Endothelial cell of umbilical vein (primary cell): ENCODE measurements at regions not wholly inside any gene's neighbourhood (a gene's known extent, or its start where the extent isn't known, plus 50 kb on each side); places are given as distances from the start of the nearest gene placed in this dataset.

Experiments
- BruUV-seq: library from RNA; stranded (reverse); fragments of 400-500 nt; replicated peaks from 2 replicates; lab custom pipeline; 2021; lab: Mats Ljungman, UMichigan
- CTCF ChIA-PET: fragments of 300-600, 350-600 bp; sonication (Branson Sonifier 250); formaldehyde crosslinking; loops from one replicate; lab custom pipeline; 2021; ENCODE audit warnings: antibody characterized with exemption, inconsistent platforms; lab: Charles Lee
- POLR2A ChIA-PET: fragments of 300-600, 350-600 bp; sonication (Branson Sonifier 250); formaldehyde crosslinking; loops from one replicate; lab custom pipeline; 2021; ENCODE audit warnings: antibody characterized with exemption, inconsistent platforms; lab: Charles Lee
- DNase-seq: peaks from one replicate; pipeline ENCODE4 v3.0.0-alpha.2; 2011; ENCODE audit warnings: low read depth, low spot score
- FAIRE-seq: peaks from 2 replicates; lab custom pipeline; 2011; peaks lifted over from hg19 to GRCh38; lab: Jason Lieb, UNC
- H2AFZ ChIP-seq: 2 replicates; pipeline ENCODE4 v1.6.0; 2012; ENCODE audit warnings: low read depth, low read length, control low read depth, inconsistent platforms
- H3K27ac ChIP-seq: 2 replicates; pipeline ENCODE4 v1.5.1; 2011; ENCODE audit warnings: low read depth, mild to moderate bottlenecking, control low read depth, low read length, moderate library complexity; ENCODE audit not compliant: insufficient read depth
- H3K27me3 ChIP-seq, 2 experiments: 2 replicates each; pipeline versions ENCODE4 v1.6.0 to v1.6.1; 2011; ENCODE audit warnings: low read length in 2 of 2, mixed read lengths in 1 of 2; ENCODE audit not compliant: control insufficient read depth in 2 of 2, insufficient read depth in 2 of 2
- H3K36me3 ChIP-seq, 2 experiments: 2 replicates in 1 of 2; 3 replicates in 1 of 2; pipeline ENCODE4 v1.5.1; 2011; ENCODE audit warnings: low read length in 2 of 2, mild to moderate bottlenecking in 1 of 2, moderate library complexity in 1 of 2; ENCODE audit not compliant: control insufficient read depth in 2 of 2, insufficient read depth in 2 of 2; ENCODE audit errors: extremely low read depth in 1 of 2
- H3K4me1 ChIP-seq: 3 replicates; pipeline ENCODE4 v1.5.1; 2011; ENCODE audit warnings: mild to moderate bottlenecking, low read length; ENCODE audit not compliant: control insufficient read depth, insufficient read depth; ENCODE audit errors: extremely low read depth
- H3K4me2 ChIP-seq: 2 replicates; pipeline ENCODE4 v1.6.1; 2011; ENCODE audit warnings: low read length, control low read depth, mixed read lengths; ENCODE audit not compliant: insufficient read depth
- H3K4me3 ChIP-seq, 3 experiments: fragments of 200-600 bp in 1 of 3; sonication (generic), shearing (Covaris generic) in 1 of 3; replicated peaks in 1 of 3; 2 replicates each; pipeline ENCODE4 v1.5.1; 2011 to 2016; ENCODE audit warnings: control low read depth in 3 of 3, low read length in 3 of 3, mild to moderate bottlenecking in 2 of 3, inconsistent platforms in 1 of 3, low read depth in 1 of 3, moderate library complexity in 1 of 3; ENCODE audit not compliant: insufficient read depth in 1 of 3
- H3K79me2 ChIP-seq: 2 replicates; pipeline ENCODE4 v1.6.0; 2012; ENCODE audit warnings: low read length, inconsistent platforms; ENCODE audit not compliant: control insufficient read depth, insufficient read depth
- H3K9ac ChIP-seq: replicated peaks from 2 replicates; pipeline ENCODE3; 2011; ENCODE audit warnings: low read length, control low read depth; ENCODE audit not compliant: insufficient read depth; ENCODE audit errors: extremely low read depth
- H3K9me1 ChIP-seq: replicated peaks from 3 replicates; pipeline ENCODE4 v1.6.0; 2011; ENCODE audit warnings: mild to moderate bottlenecking, low read length; ENCODE audit not compliant: control insufficient read depth, insufficient read depth; ENCODE audit errors: extremely low read depth
- H3K9me3 ChIP-seq: replicated peaks from 2 replicates; pipeline ENCODE4 v1.5.1; 2012; ENCODE audit warnings: low read length, inconsistent platforms; ENCODE audit not compliant: control insufficient read depth, insufficient read depth
- H4K20me1 ChIP-seq: replicated peaks from 2 replicates; pipeline ENCODE3; 2011; ENCODE audit warnings: mild to moderate bottlenecking, low read length; ENCODE audit not compliant: control insufficient read depth, insufficient read depth; ENCODE audit errors: extremely low read depth
- EZH2 ChIP-seq: IDR thresholded peaks from 2 replicates; pipeline ENCODE4 v1.6.1; 2012; ENCODE audit warnings: borderline replicate concordance, low read depth, mild to moderate bottlenecking, moderate library complexity, low read length, inconsistent platforms; ENCODE audit not compliant: severe bottlenecking
- FOS ChIP-seq: IDR thresholded peaks from 2 replicates; pipeline ENCODE4 v1.6.1; 2011; ENCODE audit warnings: mild to moderate bottlenecking, low read length, moderate library complexity, borderline replicate concordance; ENCODE audit not compliant: insufficient read depth
- GATA2 ChIP-seq: IDR thresholded peaks from 2 replicates; pipeline ENCODE4 v1.7.0; 2011; ENCODE audit warnings: low read depth, mild to moderate bottlenecking, moderate library complexity, mixed read lengths, low read length; ENCODE audit not compliant: insufficient read length, insufficient read depth
- JUN ChIP-seq: IDR thresholded peaks from 2 replicates; pipeline ENCODE4 v1.6.1; 2011; ENCODE audit warnings: borderline replicate concordance, low read depth; ENCODE audit not compliant: insufficient read length, insufficient read depth
- MYC ChIP-seq: IDR thresholded peaks from one replicate; pipeline ENCODE4 v1.6.1; 2011; ENCODE audit warnings: mild to moderate bottlenecking, low read depth, low read length
- POLR2A ChIP-seq: IDR thresholded peaks from 2 replicates; pipeline ENCODE4 v1.6.1; 2012; ENCODE audit warnings: low read depth, mild to moderate bottlenecking, control low read depth, low read length
- POLR2AphosphoS5 ChIP-seq: IDR thresholded peaks from 2 replicates; pipeline ENCODE4 v1.6.1; 2012; ENCODE audit warnings: low read depth, mild to moderate bottlenecking, control low read depth, low read length, moderate library complexity; ENCODE audit not compliant: insufficient read depth
- dilution Hi-C: fragments of 300-500 bp; cut with MboI; formaldehyde crosslinking; loops from one replicate; pipeline ENCODE4 v1.15.0; 2019; ENCODE audit warnings: low sequenced_read_pairs; ENCODE audit not compliant: extremely low pct_ligation_motif_present
- intact Hi-C: fragments of 100-400 bp; cut with micrococcal nuclease; formaldehyde crosslinking; loops from one replicate; pipeline ENCODE4 v1.10.0; 2022
- TF ChIP-seq, protein P1 (sequence below): IDR thresholded peaks from 2 replicates; pipeline ENCODE4 v1.6.1; 2011; ENCODE audit not compliant: insufficient read depth, insufficient read length
- TF ChIP-seq, protein P2 (sequence below), 2 donors: IDR thresholded peaks; 1 replicate in 1 of 2; 2 replicates in 1 of 2; pipeline ENCODE4 v1.5.1; 2011; ENCODE audit warnings: low read length in 2 of 2, mild to moderate bottlenecking in 2 of 2, moderate library complexity in 2 of 2, control low read depth in 1 of 2, inconsistent platforms in 1 of 2, low read depth in 1 of 2; ENCODE audit not compliant: insufficient read depth in 1 of 2; ENCODE audit errors: extremely low read depth in 1 of 2

DNA sequence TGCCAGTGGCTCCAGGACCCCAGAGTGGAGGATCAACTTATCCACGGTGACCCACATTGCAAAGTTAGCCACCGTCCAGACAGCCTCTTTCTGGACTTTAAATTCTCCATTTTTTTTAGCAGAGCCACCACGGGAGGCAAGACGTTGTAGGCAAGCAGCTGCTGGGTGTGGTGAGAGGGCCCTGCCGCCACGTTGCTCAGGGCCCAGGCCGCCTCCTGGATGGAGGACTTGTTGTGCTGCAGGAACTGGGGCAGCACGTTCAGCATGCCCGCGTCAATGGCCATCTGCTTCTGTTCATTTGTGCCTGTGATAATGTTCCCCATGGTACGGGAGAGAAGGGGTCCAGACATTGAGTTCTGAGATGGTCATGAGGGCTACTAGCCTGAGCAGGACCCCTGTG is 114.3 kb upstream of the POC5 start:
- Histone ChIP-seq H3K36me3 (no peaks in the 10 kb centered on the region), H3K4me2 (no peak overlapping the region), H3K27me3 (no peaks in the 10 kb centered on the region), H3K9ac (no peak overlapping the region), H2AFZ (no peak overlapping the region), H3K9me3 (no peaks in the 10 kb centered on the region), H3K9me1 (no peaks in the 10 kb centered on the region), H3K79me2 (no peaks in the 10 kb centered on the region), H3K4me3 (no peak overlapping the region), H3K4me1 (no peaks in the 10 kb centered on the region), H4K20me1 (no peaks in the 10 kb centered on the region), H3K27ac (no peak overlapping the region)
- intact Hi-C loops (no loop called here), dilution Hi-C loops (no loop called here)
- ChIA-PET POLR2A (no interaction called here), CTCF (no interaction called here)
- TF ChIP-seq JUN = no peak
- no peak for TF ChIP-seq MYC
- TF ChIP-seq FOS = no peak
- no peak for TF ChIP-seq POLR2AphosphoS5
- TF ChIP-seq, protein P1, sequence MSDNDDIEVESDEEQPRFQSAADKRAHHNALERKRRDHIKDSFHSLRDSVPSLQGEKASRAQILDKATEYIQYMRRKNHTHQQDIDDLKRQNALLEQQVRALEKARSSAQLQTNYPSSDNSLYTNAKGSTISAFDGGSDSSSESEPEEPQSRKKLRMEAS = no peak
- no peak for TF ChIP-seq GATA2
- TF ChIP-seq EZH2 = no peak
- TF ChIP-seq POLR2A = no peak
- TF ChIP-seq, protein P2, sequence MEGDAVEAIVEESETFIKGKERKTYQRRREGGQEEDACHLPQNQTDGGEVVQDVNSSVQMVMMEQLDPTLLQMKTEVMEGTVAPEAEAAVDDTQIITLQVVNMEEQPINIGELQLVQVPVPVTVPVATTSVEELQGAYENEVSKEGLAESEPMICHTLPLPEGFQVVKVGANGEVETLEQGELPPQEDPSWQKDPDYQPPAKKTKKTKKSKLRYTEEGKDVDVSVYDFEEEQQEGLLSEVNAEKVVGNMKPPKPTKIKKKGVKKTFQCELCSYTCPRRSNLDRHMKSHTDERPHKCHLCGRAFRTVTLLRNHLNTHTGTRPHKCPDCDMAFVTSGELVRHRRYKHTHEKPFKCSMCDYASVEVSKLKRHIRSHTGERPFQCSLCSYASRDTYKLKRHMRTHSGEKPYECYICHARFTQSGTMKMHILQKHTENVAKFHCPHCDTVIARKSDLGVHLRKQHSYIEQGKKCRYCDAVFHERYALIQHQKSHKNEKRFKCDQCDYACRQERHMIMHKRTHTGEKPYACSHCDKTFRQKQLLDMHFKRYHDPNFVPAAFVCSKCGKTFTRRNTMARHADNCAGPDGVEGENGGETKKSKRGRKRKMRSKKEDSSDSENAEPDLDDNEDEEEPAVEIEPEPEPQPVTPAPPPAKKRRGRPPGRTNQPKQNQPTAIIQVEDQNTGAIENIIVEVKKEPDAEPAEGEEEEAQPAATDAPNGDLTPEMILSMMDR (IDR thresholded peaks at IDR 0.05; ENCODE audit: extremely low read depth in 1 of 2, insufficient read depth in 1 of 2, low read depth in 1 of 2, low read length in 2 of 2) = no peak
- FAIRE-seq (no peak), DNase-seq (no peak)
- no TSS peak for BruUV-seq
